Caco-2 (cell line): ENCODE measurements at regions not wholly inside any gene's neighbourhood (a gene's known extent, or its start where the extent isn't known, plus 50 kb on each side); places are given as distances from the start of the nearest gene placed in this dataset.

Experiments used
- BruUV-seq: library from RNA; stranded (reverse); fragments of 400-500 nt; replicated peaks from 2 replicates; lab custom pipeline; 2021; lab: Mats Ljungman, UMichigan
- CTCF ChIA-PET: fragments of 300-600 bp; sonication (Branson Sonifier 250); formaldehyde crosslinking; loops from one replicate; lab custom pipeline; 2022; ENCODE audit warnings: antibody characterized with exemption; lab: Charles Lee
- POLR2A ChIA-PET: fragments of 300-600 bp; sonication (Branson Sonifier 250); formaldehyde crosslinking; loops from one replicate; lab custom pipeline; 2022; ENCODE audit warnings: antibody characterized with exemption; lab: Charles Lee
- DNase-seq, 2 experiments: peaks; one replicate each; pipeline versions ENCODE4 v3.0.0 to v3.0.0-alpha.2; 2020 to 2022
- H3K27me3 ChIP-seq: replicated peaks from 2 replicates; pipeline ENCODE4 v1.6.0; 2011; ENCODE audit warnings: low read length; ENCODE audit not compliant: control insufficient read depth, insufficient read depth
- H3K36me3 ChIP-seq: 2 replicates; pipeline ENCODE4 v1.5.1; 2011; ENCODE audit warnings: low read length; ENCODE audit not compliant: control insufficient read depth, insufficient read depth
- H3K4me1 ChIP-seq: fragments of 250-450 bp; sonication (Bioruptor Pico); 2 replicates; pipeline ENCODE4 v1.5.1; 2020; ENCODE audit warnings: mild to moderate bottlenecking
- H3K4me3 ChIP-seq: 2 replicates; pipeline ENCODE4 v1.5.1; 2011; ENCODE audit warnings: low read depth, mild to moderate bottlenecking, control low read depth, low read length
- H3K9me3 ChIP-seq: fragments of 250-450 bp; sonication (Bioruptor Pico); 2 replicates; pipeline ENCODE4 v1.5.1; 2020; ENCODE audit warnings: mild to moderate bottlenecking, moderate library complexity
- H3K27ac Mint-ChIP-seq: one replicate; pipeline ENCODE4 v1.8.0; 2022; ENCODE audit warnings: mixed read lengths; ENCODE audit not compliant: unreplicated experiment
- H3K27me3 Mint-ChIP-seq: one replicate; pipeline ENCODE4 v1.8.0; 2022; ENCODE audit warnings: mixed read lengths; ENCODE audit not compliant: insufficient read depth, unreplicated experiment
- H3K36me3 Mint-ChIP-seq: one replicate; pipeline ENCODE4 v1.8.0; 2022; ENCODE audit warnings: mild to moderate bottlenecking, mixed read lengths; ENCODE audit not compliant: insufficient read depth, unreplicated experiment
- H3K4me1 Mint-ChIP-seq: one replicate; pipeline ENCODE4 v1.8.0; 2022; ENCODE audit warnings: low read depth, mixed read lengths; ENCODE audit not compliant: unreplicated experiment
- H3K4me3 Mint-ChIP-seq: one replicate; pipeline ENCODE4 v1.8.0; 2022; ENCODE audit warnings: mild to moderate bottlenecking, moderate library complexity, mixed read lengths; ENCODE audit not compliant: unreplicated experiment
- H3K9me3 Mint-ChIP-seq: one replicate; pipeline ENCODE4 v1.8.0; 2022; ENCODE audit warnings: mixed read lengths; ENCODE audit not compliant: unreplicated experiment
- CTCF ChIP-seq, 2 experiments: fragments of 200-600 bp in 1 of 2; IDR thresholded peaks; 1 replicate in 1 of 2; 2 replicates in 1 of 2; pipeline versions ENCODE4 v1.5.1 to v1.8.0; 2011 to 2022; ENCODE audit warnings: antibody characterized with exemption in 1 of 2, control low read depth in 1 of 2, inconsistent platforms in 1 of 2, low read depth in 1 of 2, low read length in 1 of 2, mild to moderate bottlenecking in 1 of 2, moderate library complexity in 1 of 2; ENCODE audit not compliant: insufficient read depth in 1 of 2, severe bottlenecking in 1 of 2, unreplicated experiment in 1 of 2
- intact Hi-C: fragments of 100-400 bp; cut with micrococcal nuclease; formaldehyde crosslinking; loops from one replicate; pipeline ENCODE4 v1.10.0; 2022; ENCODE audit not compliant: unreplicated experiment

- H3K27me3 ChIP-seq = no peaks in the 10 kb centered on the region
- no peaks in the 10 kb centered on the region for H3K9me3 Mint-ChIP-seq
- no peak for DNase-seq
- no peaks in the 10 kb centered on the region for H3K36me3 ChIP-seq
- no peaks in the 10 kb centered on the region for H3K36me3 Mint-ChIP-seq
- no peaks in the 10 kb centered on the region for H3K9me3 ChIP-seq
- H3K4me3 Mint-ChIP-seq = no peak overlapping the region
- POLR2A ChIA-PET = no interaction called here
- no peaks in the 10 kb centered on the region for H3K4me1 ChIP-seq
- no peaks in the 10 kb centered on the region for H3K27me3 Mint-ChIP-seq
- H3K4me1 Mint-ChIP-seq = no peaks in the 10 kb centered on the region
- no peak overlapping the region for H3K27ac Mint-ChIP-seq
- BruUV-seq = no TSS peak
- H3K4me3 ChIP-seq = no peak overlapping the region
- CTCF ChIA-PET = no interaction called here
- intact Hi-C loops = no loop called here
- TF ChIP-seq CTCF (IDR thresholded peaks at IDR 0.05; ENCODE audit: insufficient read depth in 1 of 2, low read depth in 1 of 2, low read length in 1 of 2, severe bottlenecking in 1 of 2, unreplicated experiment in 1 of 2) = no peak
Observed at GRCh38 chr18:64207820-64208219, 58.9 kb upstream of the LINC00305 start.

GRCh38 chr18:64203295-64203694, 54.4 kb upstream of the LINC00305 start:
- Histone ChIP-seq H3K4me3 (no peak overlapping the region), H3K27me3 (no peaks in the 10 kb centered on the region), H3K36me3 (no peaks in the 10 kb centered on the region), H3K9me3 (no peaks in the 10 kb centered on the region), H3K4me1 (no peaks in the 10 kb centered on the region)
- BruUV-seq = no TSS peak
- no peak overlapping the region for H3K27ac Mint-ChIP-seq
- H3K4me1 Mint-ChIP-seq = no peaks in the 10 kb centered on the region
- CTCF ChIA-PET = no interaction called here
- POLR2A ChIA-PET = no interaction called here
- no peaks in the 10 kb centered on the region for H3K27me3 Mint-ChIP-seq
- no peak for DNase-seq
- H3K36me3 Mint-ChIP-seq = no peaks in the 10 kb centered on the region
- H3K4me3 Mint-ChIP-seq = no peak overlapping the region
- intact Hi-C loops = no loop called here
- TF ChIP-seq CTCF (IDR thresholded peaks at IDR 0.05; ENCODE audit: insufficient read depth in 1 of 2, low read depth in 1 of 2, low read length in 1 of 2, severe bottlenecking in 1 of 2, unreplicated experiment in 1 of 2) = no peak
- H3K9me3 Mint-ChIP-seq = no peaks in the 10 kb centered on the region

- no peak for DNase-seq
- ChIA-PET CTCF (no interaction called here), POLR2A (no interaction called here)
- H3K27me3 ChIP-seq = no peaks in the 10 kb centered on the region
- H3K4me3 ChIP-seq = no peak overlapping the region
- BruUV-seq = no TSS peak
- H3K4me1 Mint-ChIP-seq = no peaks in the 10 kb centered on the region
- no peak for TF ChIP-seq CTCF (IDR thresholded peaks at IDR 0.05; ENCODE audit: insufficient read depth in 1 of 2, low read depth in 1 of 2, low read length in 1 of 2, severe bottlenecking in 1 of 2, unreplicated experiment in 1 of 2)
- intact Hi-C loops = no loop called here
- H3K36me3 Mint-ChIP-seq = no peaks in the 10 kb centered on the region
- H3K9me3 ChIP-seq = no peaks in the 10 kb centered on the region
- H3K4me3 Mint-ChIP-seq = no peak overlapping the region
- no peaks in the 10 kb centered on the region for H3K9me3 Mint-ChIP-seq
- H3K4me1 ChIP-seq = no peaks in the 10 kb centered on the region
- no peak overlapping the region for H3K27ac Mint-ChIP-seq
- H3K36me3 ChIP-seq = no peaks in the 10 kb centered on the region
- no peaks in the 10 kb centered on the region for H3K27me3 Mint-ChIP-seq
Observed at GRCh38 chr18:64202863-64203262, 54.0 kb upstream of the LINC00305 start.
